HCEC 1CT (cell line): ENCODE measurements at regions not wholly inside any gene's neighbourhood (a gene's known extent, or its start where the extent isn't known, plus 50 kb on each side); places are given as distances from the start of the nearest gene placed in this dataset.
"Not testable (repeated sequence)": the region's sequence is repeated elsewhere in the genome, so short reads cannot be mapped to it uniquely, and the experiment has no call there.

Experiments used
- DNase-seq: peaks from one replicate; pipeline ENCODE4 v3.0.0-alpha.2; 2017

DNA sequence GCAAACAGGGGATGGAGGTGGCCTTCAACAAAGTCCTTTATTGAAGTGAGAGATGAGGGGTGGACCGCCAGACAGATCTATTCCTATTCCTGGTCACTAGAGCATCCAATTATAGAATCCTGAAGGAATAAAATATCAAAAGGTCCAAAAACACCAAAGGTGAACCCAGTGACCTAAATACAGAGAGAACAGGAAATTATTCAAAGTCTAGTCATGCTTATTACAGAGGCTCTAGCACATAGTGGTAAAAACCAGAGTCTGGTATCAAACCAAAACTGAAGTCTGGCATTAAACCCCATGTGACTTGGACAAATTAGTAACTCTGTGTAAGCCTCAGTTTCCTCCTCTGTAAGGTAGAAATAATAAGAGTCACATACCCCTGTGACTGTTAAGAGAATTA lies 100.5 kb upstream of the SNX2 start:
- peak; percentile 34 for DNase-seq

- DNase-seq = no peak
Measured at GRCh38 chr5:122680623-122681350, 94.1 kb upstream of the SNX2 start.

GRCh38 chr5:122683631-122684030 lies 91.2 kb upstream of the SNX2 start:
- DNase-seq = no peak

GRCh38 chr5:122690266-122690665 lies 84.6 kb upstream of the SNX2 start:
- no peak for DNase-seq

DNA sequence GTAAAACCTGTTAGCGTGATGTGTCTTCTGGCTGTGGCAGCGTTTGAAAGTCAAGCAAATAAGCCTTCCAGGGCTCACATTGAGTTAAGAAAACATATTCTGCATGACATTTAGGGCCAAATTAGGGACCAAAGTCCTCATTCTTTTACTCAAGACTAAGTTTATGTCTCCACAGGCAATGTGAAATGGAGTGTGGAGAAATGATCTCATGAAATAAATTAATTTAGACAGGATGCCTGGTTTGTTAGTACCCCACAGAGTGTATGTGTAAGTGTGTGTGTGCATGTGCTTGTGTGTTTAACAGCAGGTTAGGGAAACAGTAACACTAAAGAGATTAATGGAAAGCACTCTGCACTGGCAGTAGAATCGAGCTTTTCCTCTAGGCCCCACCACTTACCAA lies 82.9 kb upstream of the SNX2 start:
- no peak for DNase-seq

DNA sequence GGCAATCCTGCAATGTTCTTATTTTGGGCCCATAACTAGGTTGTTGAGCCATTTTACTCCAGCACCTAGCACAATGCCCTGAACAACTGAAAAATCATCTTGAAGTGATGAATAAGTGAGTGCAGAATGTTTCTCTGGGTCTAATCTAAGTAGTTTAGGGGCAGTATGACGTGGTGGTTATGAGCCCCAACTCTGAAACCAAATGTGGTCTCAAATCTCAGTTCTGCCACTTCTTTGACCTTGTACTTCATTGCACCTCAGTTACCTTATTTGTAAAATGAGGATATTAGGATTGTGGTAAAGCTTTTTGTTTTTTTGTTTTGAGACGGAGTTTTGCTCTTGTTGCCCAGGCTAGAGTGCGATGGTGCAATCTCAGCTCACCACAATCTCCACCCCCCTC lies 80.9 kb upstream of the SNX2 start:
- DNase-seq = no peak

DNA sequence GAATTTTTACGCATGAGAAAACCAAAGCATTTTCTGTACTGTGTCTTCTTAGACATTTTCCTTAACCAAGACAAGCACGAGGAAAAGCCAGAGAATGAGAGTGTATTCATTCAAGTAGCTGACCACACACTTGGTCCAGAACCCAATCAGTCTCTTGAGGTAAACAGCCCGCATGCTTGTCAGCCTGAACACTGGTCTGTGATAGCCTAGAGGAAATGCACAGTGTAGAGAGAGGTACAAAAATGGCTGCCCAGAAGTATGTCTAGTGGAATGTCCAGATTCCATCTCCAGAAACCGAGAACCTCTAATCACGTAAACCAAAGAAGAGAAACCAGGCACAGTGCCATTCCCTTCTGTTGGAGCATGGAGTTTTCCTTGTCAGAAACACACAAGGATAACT lies 80.0 kb upstream of the SNX2 start:
- DNase-seq = no peak

GRCh38 chr5:122696735-122697134 lies 78.1 kb upstream of the SNX2 start:
- DNase-seq = not testable (repeated sequence)

GRCh38 chr5:122697191-122697590 lies 77.7 kb upstream of the SNX2 start:
- no peak for DNase-seq

DNA sequence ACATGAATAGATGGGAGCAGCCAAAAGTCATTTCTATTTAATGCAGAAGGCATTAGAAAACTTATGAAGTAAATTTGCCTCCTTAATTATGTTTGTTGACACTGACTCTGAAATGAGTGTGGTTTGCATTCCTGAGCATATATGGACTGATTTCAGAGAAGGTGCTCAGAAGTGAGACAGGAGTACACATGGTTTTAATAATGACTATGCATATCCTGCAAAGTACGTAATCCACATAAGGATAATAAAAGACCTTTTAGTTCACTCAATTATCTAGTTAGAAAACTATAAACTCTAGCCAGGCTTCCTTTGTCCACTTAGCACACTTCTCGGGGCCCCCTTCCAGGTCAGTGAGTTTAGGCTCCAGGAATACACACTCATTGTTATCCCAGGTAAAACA lies 75.7 kb upstream of the SNX2 start:
- no peak for DNase-seq

GRCh38 chr5:122701640-122702523 lies 73.0 kb upstream of the SNX2 start:
- DNase-seq = no peak

GRCh38 chr5:122702524-122702875 lies 72.4 kb upstream of the SNX2 start:
- no peak for DNase-seq

DNA sequence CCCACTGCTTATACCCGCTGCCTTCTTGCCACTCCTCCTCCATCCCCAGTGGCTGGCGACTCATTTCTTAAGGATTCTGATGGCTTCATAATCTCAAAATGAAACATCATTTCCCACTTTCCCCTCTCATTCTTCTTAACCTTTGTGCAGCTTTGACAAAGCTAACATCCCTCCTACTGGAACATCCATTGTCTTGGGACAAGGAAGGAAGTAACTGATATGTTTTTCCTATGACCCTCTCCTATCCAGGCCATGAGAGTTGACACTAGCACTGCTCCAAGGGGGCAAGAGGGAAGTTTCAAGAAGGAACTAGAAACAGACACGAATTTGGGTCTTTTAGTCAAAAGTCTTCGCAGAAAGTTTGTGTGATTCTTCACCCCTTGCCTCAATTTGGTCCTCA lies 71.7 kb upstream of the SNX2 start:
- no peak for DNase-seq

- DNase-seq = peak; percentile 65
Measured at GRCh38 chr5:122704247-122705036, 70.4 kb upstream of the SNX2 start.

- DNase-seq = no peak
Measured at GRCh38 chr5:122705851-122706250, 69.0 kb upstream of the SNX2 start.

DNA sequence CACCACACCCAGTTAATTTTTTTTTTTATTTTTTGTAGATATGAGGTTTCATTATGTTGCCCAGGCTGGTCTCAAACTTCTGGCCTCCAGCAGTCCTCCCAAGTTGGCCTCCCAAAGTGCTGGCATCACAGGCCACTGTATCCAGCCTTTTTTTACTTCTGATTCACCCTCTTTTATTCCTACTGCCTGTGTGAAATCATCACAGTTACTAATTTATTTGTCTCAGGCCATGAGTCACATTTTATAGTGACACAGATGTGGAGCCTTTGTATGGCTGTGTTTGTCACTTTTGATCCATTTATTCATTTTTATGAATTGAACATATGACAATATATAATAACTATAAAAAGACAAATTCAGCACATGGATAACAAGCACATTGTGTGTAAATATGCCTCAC lies 67.1 kb upstream of the SNX2 start:
- peak; percentile 24 for DNase-seq

GRCh38 chr5:122713041-122713440 lies 61.8 kb upstream of the SNX2 start:
- no peak for DNase-seq

DNA sequence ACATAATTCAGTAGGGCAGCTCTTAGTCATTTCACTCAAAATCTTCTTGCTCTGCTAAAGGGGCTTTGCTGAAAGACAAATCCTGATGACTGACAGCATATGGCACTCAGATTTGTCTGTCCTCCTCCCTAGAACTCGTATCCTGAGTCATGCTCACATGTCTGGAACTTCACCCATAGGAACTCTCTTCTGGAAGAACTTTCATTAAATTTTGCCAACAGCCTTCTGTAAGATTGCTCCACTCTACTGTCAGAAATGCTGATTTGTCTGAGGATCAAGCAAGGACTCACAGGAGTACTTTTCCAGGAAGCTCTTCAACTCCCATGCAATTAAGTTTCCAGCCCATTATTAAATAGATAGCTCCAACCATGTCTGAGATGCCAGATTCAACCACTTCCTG lies 59.8 kb upstream of the SNX2 start:
- DNase-seq = peak; percentile 62

DNA sequence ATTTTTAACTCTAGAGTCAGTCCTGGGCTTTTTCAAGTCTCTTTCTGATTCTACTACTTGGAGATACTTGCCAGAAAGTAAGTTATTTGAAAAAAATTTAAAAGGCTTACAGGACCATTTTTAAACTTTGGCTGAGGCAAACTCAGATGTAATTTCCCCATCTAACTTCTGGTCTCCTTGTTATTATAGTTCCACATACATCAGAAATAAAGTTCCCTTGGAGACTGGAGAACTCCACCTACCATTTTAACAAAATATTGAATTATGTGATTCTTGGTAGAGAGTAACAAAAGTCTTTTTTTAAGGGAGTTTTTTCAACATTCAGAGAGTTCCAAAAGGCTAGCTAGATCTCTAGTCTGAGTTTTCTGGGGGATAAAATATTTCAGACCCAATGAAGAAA lies 56.3 kb upstream of the SNX2 start:
- DNase-seq = no peak

DNA sequence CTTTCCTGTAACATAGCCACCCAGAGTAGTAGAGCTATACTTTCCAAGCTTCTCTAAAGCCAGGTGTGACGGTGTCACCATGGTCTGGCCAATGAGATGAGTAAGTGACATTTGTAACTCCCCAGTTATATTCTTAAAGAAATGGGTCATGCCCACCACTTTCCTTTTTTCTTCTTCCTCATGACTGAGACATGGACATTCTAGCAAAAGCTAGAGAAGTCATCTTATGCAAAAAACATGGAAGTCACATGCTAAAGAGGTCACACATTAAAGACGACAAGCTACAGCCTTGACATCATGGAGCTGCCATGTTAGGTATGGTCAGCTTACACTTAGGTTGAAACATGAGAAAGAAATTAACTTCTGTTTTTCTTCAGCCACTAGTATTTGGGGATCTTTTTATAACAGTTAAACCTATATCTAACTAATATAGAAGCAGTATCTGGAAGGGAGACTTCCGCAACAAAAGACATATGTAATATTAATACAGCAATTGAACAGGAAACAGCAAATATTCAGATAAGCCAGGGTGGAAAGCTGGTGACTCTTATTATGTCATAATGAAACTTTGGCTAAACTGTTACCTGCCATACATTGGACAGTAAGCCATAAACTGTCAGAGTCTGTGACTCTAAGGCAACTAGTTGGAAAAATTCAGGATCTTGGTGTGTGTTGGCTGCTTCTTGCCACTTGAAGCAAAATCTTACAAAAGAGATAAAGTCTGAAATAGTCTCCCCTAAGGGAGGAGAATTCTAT lies 54.7 kb upstream of the SNX2 start:
- no peak for DNase-seq

GRCh38 chr5:122721127-122721526 lies 53.8 kb upstream of the SNX2 start:
- DNase-seq = no peak

- DNase-seq = no peak
Measured at GRCh38 chr5:122722341-122722740, 52.5 kb upstream of the SNX2 start.
